ENCODE measurements at regions not wholly inside any gene's neighbourhood (a gene's known extent, or its start where the extent isn't known, plus 50 kb on each side); places are given as distances from the start of the nearest gene placed in this dataset.
"Not testable (repeated sequence)": the region's sequence is repeated elsewhere in the genome, so short reads cannot be mapped to it uniquely, and the experiment has no call there.

DNA sequence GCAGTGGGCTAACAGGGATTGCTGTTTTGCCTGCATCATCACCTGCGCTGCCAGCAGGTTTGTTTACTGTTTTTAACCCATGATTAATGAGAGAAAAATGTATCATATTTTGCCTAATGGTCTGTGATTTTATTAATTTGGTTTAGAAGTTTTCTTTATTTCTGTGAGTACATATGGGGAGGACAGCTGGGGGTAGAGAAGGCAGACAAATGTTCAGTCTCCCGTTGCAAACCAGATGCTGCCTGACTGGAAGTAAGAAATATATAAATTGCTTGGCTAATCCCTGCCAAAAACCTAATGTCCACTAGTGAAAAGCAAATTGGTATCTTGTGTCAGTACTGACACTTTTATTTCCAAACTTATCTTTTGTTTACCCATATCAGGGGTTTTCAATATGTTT, 1766.1 kb upstream of the C9orf72 start:
- DNase-seq (ENCODE audit: low spot score) = no peak
- in situ Hi-C loops (cut with HindIII; ENCODE audit: low sequenced_read_pairs) = no loop called here

DNA sequence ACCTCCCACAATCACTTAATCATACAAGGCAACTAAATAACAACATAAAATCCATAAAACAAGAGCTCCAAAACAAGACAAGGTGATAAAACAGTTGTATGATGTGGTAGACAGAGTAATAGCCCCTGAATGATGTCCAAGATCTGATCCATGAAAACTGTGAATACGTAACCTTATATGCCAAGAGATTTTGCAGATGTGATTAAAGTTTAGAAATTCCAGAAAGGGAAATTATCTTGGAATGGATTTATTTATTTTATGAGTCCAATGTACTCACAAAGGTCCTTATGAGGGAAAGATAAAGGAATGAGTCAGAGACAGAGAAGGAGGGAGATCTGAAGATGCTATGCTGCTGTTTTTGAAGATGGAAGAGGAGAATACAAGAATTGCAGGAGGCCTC, 1775.7 kb upstream of the C9orf72 start:
- in situ Hi-C loops (cut with HindIII; ENCODE audit: low sequenced_read_pairs) = no loop called here
- DNase-seq (ENCODE audit: low spot score) = no peak

- in situ Hi-C loops (cut with HindIII; ENCODE audit: low sequenced_read_pairs) = no loop called here
- no peak for DNase-seq (ENCODE audit: low spot score)
These were observed 1816.1 kb upstream of the C9orf72 start for GRCh38 chr9:29389421-29389820.

DNA sequence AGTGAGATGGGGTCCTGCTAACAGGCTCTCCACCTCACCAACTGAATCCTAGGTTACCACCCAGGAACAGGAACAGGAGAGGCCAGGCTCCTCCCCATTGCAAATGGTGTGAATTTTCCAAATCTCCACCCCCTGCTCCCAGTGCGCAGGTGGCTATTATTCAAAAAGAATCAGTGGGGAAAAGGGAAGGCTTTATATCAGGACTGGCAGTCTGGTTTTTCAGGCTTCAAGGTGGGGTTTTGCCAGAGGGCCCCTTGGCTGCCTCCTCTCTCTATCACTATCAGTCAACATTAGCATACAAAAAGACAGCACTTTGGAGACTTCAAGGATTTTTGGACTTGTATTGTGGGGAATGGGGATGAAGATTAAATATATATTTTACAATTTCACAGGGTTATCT, 1817.6 kb upstream of the C9orf72 start:
- in situ Hi-C loops (cut with HindIII; ENCODE audit: low sequenced_read_pairs) = no loop called here
- DNase-seq (ENCODE audit: low spot score) = no peak

DNA sequence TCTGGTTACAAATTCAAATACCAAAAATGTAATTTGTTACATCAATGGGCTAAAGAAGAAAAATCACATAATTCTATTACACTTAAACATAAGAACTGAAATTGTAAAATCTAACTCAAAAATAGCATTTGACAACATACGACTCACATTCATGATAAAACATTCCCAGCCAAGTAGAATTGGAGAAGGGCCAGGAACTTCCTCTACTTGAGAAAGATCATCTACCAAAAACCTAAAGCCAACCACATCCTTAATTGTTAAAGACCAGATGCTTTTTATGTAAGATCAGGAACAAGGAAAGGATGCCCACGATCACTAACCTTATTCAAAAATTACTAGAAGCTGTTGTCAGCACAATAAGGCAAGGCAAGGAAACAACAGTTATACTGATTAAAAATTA, 1819.8 kb upstream of the C9orf72 start:
- DNase-seq (ENCODE audit: low spot score) = no peak
- in situ Hi-C loops (cut with HindIII; ENCODE audit: low sequenced_read_pairs) = no loop called here

- in situ Hi-C loops (cut with HindIII; ENCODE audit: low sequenced_read_pairs) = no loop called here
- DNase-seq (ENCODE audit: low spot score) = no peak
These were observed 1821.6 kb upstream of the C9orf72 start for GRCh38 chr9:29394855-29395254.

DNA sequence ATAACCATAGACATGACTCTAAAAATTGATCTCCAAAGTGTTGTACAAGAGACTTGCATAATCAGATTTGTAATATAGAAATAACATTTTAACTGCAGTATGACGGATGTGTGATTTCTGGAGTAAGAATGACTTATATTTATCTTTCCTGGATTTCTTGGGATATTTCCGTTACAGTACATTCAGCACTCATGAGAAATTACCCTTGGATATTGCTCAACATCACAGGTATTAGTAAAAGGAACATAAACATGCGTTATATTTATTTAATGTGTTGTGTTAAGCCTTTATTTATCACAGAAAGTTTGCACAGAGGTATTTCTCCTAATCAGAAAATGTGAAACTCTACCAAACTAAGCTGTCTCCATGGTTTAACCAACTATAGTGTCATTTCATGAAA, 1823.9 kb upstream of the C9orf72 start:
- DNase-seq (ENCODE audit: low spot score) = no peak
- in situ Hi-C loops (cut with HindIII; ENCODE audit: low sequenced_read_pairs) = no loop called here

DNA sequence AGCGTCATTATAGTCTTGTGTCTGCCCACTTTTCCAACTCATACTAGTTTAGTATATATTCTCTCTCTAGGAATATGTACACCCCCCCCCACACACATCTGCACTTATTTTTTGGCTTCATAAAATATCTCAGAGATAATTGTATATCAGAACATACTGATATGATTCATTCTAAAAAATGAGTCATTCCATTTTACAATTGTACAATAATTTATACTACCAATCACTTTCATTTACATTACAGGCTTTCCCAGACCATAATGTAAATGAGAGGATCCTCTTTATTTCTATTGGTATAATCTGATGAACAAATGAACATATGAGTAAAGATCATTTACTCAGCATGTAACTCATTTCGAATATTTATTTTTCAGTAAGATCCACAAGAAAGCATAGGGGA, 1842.9 kb upstream of the C9orf72 start:
- no peak for DNase-seq (ENCODE audit: low spot score)
- in situ Hi-C loops (cut with HindIII; ENCODE audit: low sequenced_read_pairs) = no loop called here

DNA sequence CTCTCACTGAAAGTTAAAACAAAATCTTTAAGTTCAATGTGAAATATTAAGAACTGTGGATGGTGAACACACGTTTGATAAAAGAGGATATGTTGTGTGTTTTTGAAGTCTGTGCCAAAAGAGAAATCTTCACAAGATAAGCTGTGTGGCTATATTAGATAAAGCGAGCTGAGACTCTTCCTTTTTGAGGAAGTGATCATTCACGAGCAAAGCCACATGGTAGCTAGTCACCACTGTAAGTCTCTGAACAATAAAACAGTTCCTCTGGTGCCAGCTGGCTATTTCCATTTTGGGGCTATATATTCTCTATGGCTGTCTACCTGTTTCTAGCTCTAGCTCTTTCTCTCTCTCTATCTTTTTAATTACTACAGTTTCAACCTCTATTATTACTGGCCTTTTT, 1849.2 kb upstream of the C9orf72 start:
- in situ Hi-C loops (cut with HindIII; ENCODE audit: low sequenced_read_pairs) = no loop called here
- DNase-seq (ENCODE audit: low spot score) = no peak

DNA sequence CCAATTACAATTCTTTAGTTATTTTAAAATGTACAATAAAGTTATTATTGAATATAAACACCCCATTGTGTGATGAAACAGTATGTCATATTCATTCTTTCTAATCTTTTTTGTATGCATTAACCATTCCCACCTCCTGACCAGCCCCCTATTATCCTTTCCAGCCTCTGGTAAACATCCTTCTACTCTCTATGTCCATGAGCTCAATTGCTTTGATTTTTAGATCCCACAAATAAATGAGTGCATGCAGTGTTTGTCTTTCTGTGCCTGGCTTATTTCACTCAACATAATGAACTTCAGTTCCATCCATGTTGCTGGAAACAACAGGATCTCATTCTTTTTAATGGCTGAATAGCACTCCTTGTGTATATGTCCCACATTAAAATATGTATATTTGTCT, 1858.9 kb upstream of the C9orf72 start:
- DNase-seq (ENCODE audit: low spot score) = no peak
- in situ Hi-C loops (cut with HindIII; ENCODE audit: low sequenced_read_pairs) = no loop called here

DNA sequence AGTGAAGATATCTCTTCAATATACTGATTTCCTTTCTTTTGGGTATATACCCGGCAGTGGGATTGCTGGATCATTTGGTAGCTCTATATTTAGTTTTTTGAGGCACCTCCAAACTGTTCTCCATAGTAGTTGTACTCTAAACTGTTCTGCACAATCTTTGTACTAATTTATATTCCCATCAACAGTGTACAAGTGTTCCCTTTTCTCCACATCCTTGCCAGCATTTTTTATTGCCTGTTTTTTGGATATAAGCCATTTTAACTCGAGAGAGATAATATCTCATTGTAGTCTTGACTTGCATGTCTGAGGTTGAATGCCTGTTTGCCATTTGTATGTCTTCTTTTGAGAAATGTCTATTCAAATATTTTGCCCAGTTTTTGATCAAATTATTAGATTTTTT, 1859.4 kb upstream of the C9orf72 start:
- in situ Hi-C loops (cut with HindIII; ENCODE audit: low sequenced_read_pairs); DNase-seq (ENCODE audit: low spot score): not testable (repeated sequence)

- in situ Hi-C loops (cut with HindIII; ENCODE audit: low sequenced_read_pairs) = no loop called here
- DNase-seq (ENCODE audit: low spot score) = no peak
These were observed 1862.1 kb upstream of the C9orf72 start for GRCh38 chr9:29435368-29435767.

GRCh38 chr9:29437526-29437925, 1864.2 kb upstream of the C9orf72 start:
- DNase-seq (ENCODE audit: low spot score) = no peak
- in situ Hi-C loops (cut with HindIII; ENCODE audit: low sequenced_read_pairs) = no loop called here

- DNase-seq (ENCODE audit: low spot score) = no peak
- in situ Hi-C loops (cut with HindIII; ENCODE audit: low sequenced_read_pairs) = no loop called here
These were observed 1866.7 kb upstream of the C9orf72 start for GRCh38 chr9:29439961-29440360.

DNA sequence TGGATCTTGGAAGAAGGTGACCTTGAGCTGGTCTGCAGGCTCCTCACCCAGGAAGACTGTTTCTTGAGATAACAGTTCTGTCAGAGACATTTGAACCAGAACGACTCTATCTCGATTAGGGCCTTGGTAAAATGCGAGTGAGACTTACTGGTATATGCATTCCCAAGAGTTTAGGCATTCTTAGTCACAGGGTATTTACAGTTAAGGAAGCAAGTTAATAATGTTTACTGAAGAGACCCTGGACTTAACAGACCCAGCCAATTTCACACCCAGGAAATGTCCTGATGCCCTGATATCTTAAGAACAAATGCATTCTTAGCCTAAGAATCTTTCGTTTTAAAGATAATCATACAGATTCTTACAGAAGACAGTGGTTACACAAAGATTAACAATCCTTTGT, 1867.2 kb upstream of the C9orf72 start:
- no peak for DNase-seq (ENCODE audit: low spot score)
- in situ Hi-C loops (cut with HindIII; ENCODE audit: low sequenced_read_pairs) = no loop called here

DNA sequence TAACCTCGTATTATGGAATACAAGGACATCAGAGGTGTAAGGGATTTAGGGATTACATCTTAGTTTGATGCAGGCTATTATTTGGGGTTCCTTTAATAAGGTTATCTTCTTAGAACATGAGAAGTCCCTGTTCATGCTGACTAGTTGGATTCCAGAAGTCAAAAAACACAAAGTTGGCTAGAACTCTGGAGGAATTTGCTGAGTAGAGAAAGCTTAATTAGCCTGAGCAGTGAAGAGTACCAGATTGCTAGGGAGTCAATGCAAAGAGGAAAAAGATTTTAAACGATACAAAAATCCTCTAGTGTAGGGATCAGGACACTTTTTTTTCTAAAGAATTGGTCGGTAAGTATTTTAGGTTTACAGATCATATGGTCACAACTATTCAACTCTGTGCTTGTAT, 1872.5 kb upstream of the C9orf72 start:
- in situ Hi-C loops (cut with HindIII; ENCODE audit: low sequenced_read_pairs) = no loop called here

GRCh38 chr9:29449306-29449705, 1876.0 kb upstream of the C9orf72 start:
- in situ Hi-C loops (cut with HindIII; ENCODE audit: low sequenced_read_pairs) = no loop called here
- DNase-seq (ENCODE audit: low spot score) = no peak

More for the DNA sequence above, 1872.5 kb upstream of the C9orf72 start:
- no peak for DNase-seq (ENCODE audit: low spot score)

DNA sequence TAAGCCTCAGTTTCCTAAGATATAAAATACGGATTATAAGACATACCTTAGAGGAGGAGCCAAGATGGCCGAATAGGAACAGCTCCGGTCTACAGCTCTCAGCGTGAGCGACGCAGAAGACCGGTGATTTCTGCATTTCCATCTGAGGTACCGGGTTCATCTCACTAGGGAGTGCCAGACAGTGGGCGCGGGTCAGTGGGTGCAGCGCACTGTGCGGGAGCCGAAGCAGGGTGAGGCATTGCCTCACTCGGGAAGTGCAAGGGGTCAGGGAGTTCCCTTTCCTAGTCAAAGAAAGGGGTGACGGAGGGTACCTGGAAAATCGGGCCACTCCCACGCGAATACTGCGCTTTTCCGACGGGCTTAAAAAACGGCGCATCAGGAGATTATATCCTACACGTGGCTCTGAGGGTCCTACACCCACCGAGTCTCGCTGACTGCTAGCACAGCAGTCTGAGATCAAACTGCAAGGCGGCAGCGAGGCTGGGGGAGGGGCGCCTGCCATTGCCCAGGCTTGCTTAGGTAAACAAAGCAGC, 1877.1 kb upstream of the C9orf72 start:
- DNase-seq (ENCODE audit: low spot score); in situ Hi-C loops (cut with HindIII; ENCODE audit: low sequenced_read_pairs): not testable (repeated sequence)

GRCh38 chr9:29456940-29457339, 1883.7 kb upstream of the C9orf72 start:
- in situ Hi-C loops (cut with HindIII; ENCODE audit: low sequenced_read_pairs) = no loop called here
- DNase-seq (ENCODE audit: low spot score) = no peak

DNA sequence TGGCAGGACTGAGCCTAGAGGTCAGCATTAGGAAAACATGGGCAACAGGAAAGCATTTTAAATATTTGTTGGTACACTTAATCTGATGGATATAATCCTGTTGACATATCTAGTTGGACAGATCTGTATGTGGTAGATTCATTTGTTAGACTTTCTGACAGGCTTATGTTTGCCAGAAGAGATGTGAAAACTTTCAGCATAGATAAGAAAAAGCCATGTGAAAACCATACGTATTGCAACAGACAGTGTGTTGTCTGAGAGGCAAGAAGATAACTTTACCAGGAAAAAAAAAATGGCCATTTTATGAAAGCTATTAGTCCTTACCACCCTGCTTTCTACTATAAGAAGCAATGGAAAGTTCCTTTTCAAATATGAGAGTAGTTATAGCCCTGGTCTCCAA, 1902.2 kb upstream of the C9orf72 start:
- DNase-seq (ENCODE audit: low spot score) = no peak
- in situ Hi-C loops (cut with HindIII; ENCODE audit: low sequenced_read_pairs) = no loop called here

- no peak for DNase-seq (ENCODE audit: low spot score)
- in situ Hi-C loops (cut with HindIII; ENCODE audit: low sequenced_read_pairs) = no loop called here
These were observed 1938.4 kb upstream of the C9orf72 start for GRCh38 chr9:29511680-29512079.

GRCh38 chr9:29514336-29514735, 1941.1 kb upstream of the C9orf72 start:
- DNase-seq (ENCODE audit: low spot score) = peak; percentile 1
- in situ Hi-C loops (cut with HindIII; ENCODE audit: low sequenced_read_pairs) = no loop called here

Measured in G401 (cell line).